ENCODE measurements at regions not wholly inside any gene's neighbourhood (a gene's known extent, or its start where the extent isn't known, plus 50 kb on each side); places are given as distances from the start of the nearest gene placed in this dataset.

GRCh38 chr15:81930582-81931369 lies 115.0 kb downstream of the MEX3B start:
- TF ChIP-seq EP300 (IDR thresholded peaks at IDR 0.05) = no peak
- TF ChIP-seq CTCF (IDR thresholded peaks at IDR 0.05) = no peak
- TF ChIP-seq E2F6 (IDR thresholded peaks at IDR 0.05; ENCODE audit: borderline replicate concordance, low read depth) = no peak
- no peak for TF ChIP-seq CEBPB (IDR thresholded peaks at IDR 0.05)
- TF ChIP-seq MAFK (IDR thresholded peaks at IDR 0.05; ENCODE audit: partially characterized antibody) = no peak
- no peak for TF ChIP-seq MAX (IDR thresholded peaks at IDR 0.05)
- TF ChIP-seq NR3C1 (IDR thresholded peaks at IDR 0.05) = no peak
- no peak for TF ChIP-seq POLR2AphosphoS2 (conservative IDR thresholded peaks at IDR 0.05; ENCODE audit: low read length)

All from A549 (cell line).